Transverse colon (tissue), 4 donors: ENCODE measurements at regions not wholly inside any gene's neighbourhood (a gene's known extent, or its start where the extent isn't known, plus 50 kb on each side); places are given as distances from the start of the nearest gene placed in this dataset.

ENCODE experiments used
- DNase-seq: peaks from one replicate; pipeline ENCODE4 v3.0.0-alpha.2; 2019
- H3K27ac ChIP-seq, 4 donors: fragments of 200-600 bp; sonication (generic); 2 replicates each; pipeline ENCODE4 v1.5.1; 2016 to 2018; ENCODE audit warnings: inconsistent platforms in 4 of 4
- H3K27me3 ChIP-seq: fragments of 200-600 bp; sonication (generic); 2 replicates; pipeline ENCODE4 v1.5.1; 2017; ENCODE audit warnings: inconsistent platforms
- H3K36me3 ChIP-seq, 4 donors: fragments of 200-600 bp; sonication (generic); 2 replicates each; pipeline ENCODE4 v1.5.1; 2017 to 2019; ENCODE audit warnings: inconsistent platforms in 4 of 4
- H3K4me1 ChIP-seq, 4 donors: fragments of 200-600 bp; sonication (generic); 2 replicates each; pipeline ENCODE4 v1.5.1; 2017 to 2020; ENCODE audit warnings: inconsistent platforms in 4 of 4
- H3K4me3 ChIP-seq, 4 donors: fragments of 200-600 bp; sonication (generic); 1 replicate in 1 of 4; 2 replicates in 3 of 4; pipeline versions ENCODE4 v1.5.1 to v1.6.1; 2017 to 2019; ENCODE audit warnings: inconsistent platforms in 4 of 4
- H3K9me3 ChIP-seq, 2 donors: fragments of 200-600 bp; sonication (generic); 2 replicates each; pipeline ENCODE4 v1.5.1; 2017 to 2019; ENCODE audit warnings: inconsistent platforms in 2 of 2
- CTCF ChIP-seq, 5 experiments: fragments of 200-600 bp in 3 of 5; fragments of 450-650 bp in 2 of 5; sonication (generic) in 3 of 5; IDR thresholded peaks; 1 replicate in 2 of 5; 2 replicates in 3 of 5; pipeline ENCODE4 v1.5.1; 2016 to 2017; ENCODE audit warnings: antibody characterized with exemption in 5 of 5, inconsistent platforms in 3 of 5, mild to moderate bottlenecking in 2 of 5, moderate library complexity in 1 of 5
- EP300 ChIP-seq: sonication (generic); formaldehyde crosslinking; IDR thresholded peaks from one replicate; pipeline ENCODE4 v1.6.1; 2017; ENCODE audit warnings: antibody characterized with exemption, low read depth
- POLR2A ChIP-seq: fragments of 450-650 bp; IDR thresholded peaks from one replicate; pipeline ENCODE4 v1.6.1; 2016; ENCODE audit warnings: antibody characterized with exemption, mild to moderate bottlenecking, moderate library complexity
- POLR2AphosphoS5 ChIP-seq, 3 donors: sonication (generic); formaldehyde crosslinking; IDR thresholded peaks; one replicate each; pipeline ENCODE4 v1.6.1; 2016; ENCODE audit warnings: antibody characterized with exemption in 3 of 3
- WGBS, 2 donors: methylation state at CpG; one replicate each; pipeline ENCODE4 v1.1.5; 2018; ENCODE audit warnings: low coverage in 1 of 2; 5-methylcytosine and 5-hydroxymethylcytosine counted together
- in situ Hi-C, 4 donors: fragments of 200-750 bp; cut with MboI; loops; one replicate each; pipeline versions ENCODE4 v1.15.0 to v1.15.1; 2017; ENCODE audit warnings: low sequenced_read_pairs in 3 of 4, low pct_ligation_motif_present in 1 of 4, low pct_unique_long_range_greater_than_20kb in 1 of 4
- intact Hi-C: fragments of 100-400 bp; cut with DNase I; formaldehyde crosslinking; loops from one replicate; pipeline ENCODE4 v1.15.1; 2023; ENCODE audit warnings: low total_unique reads

GRCh38 chr7:18265611-18266281 is 229.8 kb upstream of the HDAC9 start:
- intact Hi-C loops, result no loop called here
- no peaks in the 10 kb centered on the region for H3K36me3 ChIP-seq
- H3K27ac ChIP-seq, result no peak overlapping the region
- H3K27me3 ChIP-seq, result no peaks in the 10 kb centered on the region
- in situ Hi-C loops, result no loop called here
- no peak for DNase-seq
- no peak for TF ChIP-seq CTCF (IDR thresholded peaks at IDR 0.05)
- no peak for TF ChIP-seq POLR2A
- no peak for TF ChIP-seq EP300
- TF ChIP-seq POLR2AphosphoS5 (IDR thresholded peaks at IDR 0.05), result no peak
- peaks cover 13 to 14% of the 10 kb centered on the region in 2 donors for H3K9me3 ChIP-seq
- no peak overlapping the region for H3K4me3 ChIP-seq
- H3K4me1 ChIP-seq, result no peaks in the 10 kb centered on the region
- 84 to 86% methylated on average over 4 of the region's 4 CpGs for WGBS, 2 donors

- Histone ChIP-seq H3K27me3 (no peaks in the 10 kb centered on the region), H3K4me1 (no peaks in the 10 kb centered on the region), H3K9me3 (no peaks in the 10 kb centered on the region), H3K4me3 (no peak overlapping the region), H3K27ac (no peak overlapping the region), H3K36me3 (no peaks in the 10 kb centered on the region)
- in situ Hi-C loops (no loop called here), intact Hi-C loops (no loop called here)
- TF ChIP-seq POLR2A (no peak), POLR2AphosphoS5 (IDR thresholded peaks at IDR 0.05) (no peak), CTCF (IDR thresholded peaks at IDR 0.05) (no peak)
- DNase-seq, result no peak
Observed at GRCh38 chr7:18268571-18268970, 227.0 kb upstream of the HDAC9 start.

- Histone ChIP-seq H3K36me3 (no peaks in the 10 kb centered on the region), H3K27ac (no peak overlapping the region), H3K27me3 (no peaks in the 10 kb centered on the region), H3K4me1 (no peaks in the 10 kb centered on the region), H3K9me3 (no peaks in the 10 kb centered on the region), H3K4me3 (no peak overlapping the region)
- intact Hi-C loops (no loop called here), in situ Hi-C loops (no loop called here)
- TF ChIP-seq EP300 (no peak), POLR2A (no peak), POLR2AphosphoS5 (IDR thresholded peaks at IDR 0.05) (no peak), CTCF (IDR thresholded peaks at IDR 0.05) (no peak)
- no peak for DNase-seq
- WGBS, 2 donors, result 74 to 76% methylated on average over 2 of the region's 2 CpGs
Observed at GRCh38 chr7:18276380-18276779, 219.2 kb upstream of the HDAC9 start.

- H3K27me3 ChIP-seq, result no peaks in the 10 kb centered on the region
- H3K27ac ChIP-seq, result no peak overlapping the region
- intact Hi-C loops, result no loop called here
- H3K36me3 ChIP-seq, result no peaks in the 10 kb centered on the region
- TF ChIP-seq CTCF (IDR thresholded peaks at IDR 0.05), result no peak
- TF ChIP-seq EP300, result no peak
- no peak for TF ChIP-seq POLR2A
- no peak for TF ChIP-seq POLR2AphosphoS5 (IDR thresholded peaks at IDR 0.05)
- 63 to 67% methylated on average over 1 of the region's 1 CpG for WGBS, 2 donors
- no peaks in the 10 kb centered on the region for H3K9me3 ChIP-seq
- H3K4me3 ChIP-seq, result no peak overlapping the region
- DNase-seq, result no peak
- in situ Hi-C loops, result no loop called here
- H3K4me1 ChIP-seq, result no peaks in the 10 kb centered on the region
Observed at GRCh38 chr7:18278316-18278715, 217.2 kb upstream of the HDAC9 start.
